H1 (cell line): ENCODE measurements at regions not wholly inside any gene's neighbourhood (a gene's known extent, or its start where the extent isn't known, plus 50 kb on each side); places are given as distances from the start of the nearest gene placed in this dataset.
A peak's percentile ranks its signal among the peaks of the same experiment; 100 is the strongest.

Source experiments
- CTCF ChIA-PET: fragments of 300-600 bp; sonication (Branson Sonifier 250); formaldehyde crosslinking; loops from one replicate; lab custom pipeline; 2021; ENCODE audit not compliant: partially characterized antibody; lab: Charles Lee
- POLR2A ChIA-PET: fragments of 300-600 bp; sonication (Branson Sonifier 250); formaldehyde crosslinking; loops from one replicate; lab custom pipeline; 2021; ENCODE audit warnings: inconsistent platforms; ENCODE audit not compliant: partially characterized antibody; lab: Charles Lee
- DNase-seq, 2 experiments: peaks; one replicate each; pipeline versions ENCODE4 v3.0.0 to v3.0.0-alpha.2; 2010 to 2022; ENCODE audit warnings: low spot score in 2 of 2, low read depth in 1 of 2, mixed read lengths in 1 of 2
- FAIRE-seq: peaks from 2 replicates; lab custom pipeline; 2011; peaks lifted over from hg19 to GRCh38; lab: Jason Lieb, UNC
- H2AFZ ChIP-seq: 2 replicates; pipeline ENCODE4 v1.8.1; 2012; ENCODE audit warnings: low read length, inconsistent platforms
- H2AK5ac ChIP-seq: 2 replicates; pipeline ENCODE4 v1.6.1; 2013; ENCODE audit warnings: low read depth, low read length
- H2BK120ac ChIP-seq: replicated peaks from 2 replicates; pipeline ENCODE3; 2013; ENCODE audit warnings: low read depth, low read length, inconsistent platforms
- H2BK12ac ChIP-seq: 2 replicates; pipeline ENCODE4 v1.6.1; 2013; ENCODE audit warnings: low read depth, low read length
- H2BK15ac ChIP-seq: 2 replicates; pipeline ENCODE4 v1.6.1; 2013; ENCODE audit warnings: low read length
- H2BK20ac ChIP-seq: 2 replicates; pipeline ENCODE4 v1.6.1; 2013; ENCODE audit warnings: low read length
- H2BK5ac ChIP-seq: 2 replicates; pipeline ENCODE4 v1.6.1; 2013; ENCODE audit warnings: low read depth, low read length
- H3K14ac ChIP-seq: 2 replicates; pipeline ENCODE4 v1.6.1; 2013; ENCODE audit warnings: inconsistent platforms; ENCODE audit not compliant: insufficient read length
- H3K18ac ChIP-seq: 2 replicates; pipeline ENCODE4 v1.6.1; 2013; ENCODE audit warnings: low read length; ENCODE audit errors: extremely low read depth
- H3K23ac ChIP-seq: 2 replicates; pipeline ENCODE4 v1.6.1; 2013; ENCODE audit warnings: inconsistent platforms; ENCODE audit not compliant: insufficient read length
- H3K23me2 ChIP-seq: 2 replicates; pipeline ENCODE4 v1.6.1; 2013; ENCODE audit warnings: low read depth, low read length
- H3K27ac ChIP-seq: 2 replicates; pipeline ENCODE4 v1.6.1; 2011; ENCODE audit warnings: low read depth, low read length, inconsistent platforms
- H3K27me3 ChIP-seq, 4 experiments: replicated peaks in 1 of 4; 1 replicate in 1 of 4; 2 replicates in 3 of 4; pipeline versions ENCODE4 v1.6.1 to v1.8.1; 2011 to 2013; ENCODE audit warnings: low read length in 3 of 4, mild to moderate bottlenecking in 3 of 4, inconsistent platforms in 2 of 4, mixed read lengths in 2 of 4, moderate library complexity in 1 of 4; ENCODE audit not compliant: control insufficient read depth in 3 of 4, insufficient read depth in 3 of 4; ENCODE audit errors: extremely low read depth in 1 of 4
- H3K36me3 ChIP-seq, 4 experiments: 2 replicates each; pipeline versions ENCODE4 v1.6.1 to v1.8.1; 2011 to 2013; ENCODE audit warnings: mild to moderate bottlenecking in 4 of 4, low read length in 3 of 4, moderate library complexity in 2 of 4, control low read depth in 1 of 4, inconsistent platforms in 1 of 4; ENCODE audit not compliant: insufficient read depth in 4 of 4, control insufficient read depth in 2 of 4
- H3K4ac ChIP-seq: replicated peaks from 2 replicates; pipeline ENCODE3; 2013; ENCODE audit warnings: low read length, low read depth, mixed read lengths, inconsistent platforms; ENCODE audit not compliant: insufficient read length
- H3K4me1 ChIP-seq, 4 experiments: replicated peaks in 1 of 4; 1 replicate in 1 of 4; 2 replicates in 3 of 4; pipeline versions ENCODE4 v1.6.1 to v1.8.1; 2011 to 2013; ENCODE audit warnings: low read length in 3 of 4, inconsistent platforms in 2 of 4, mixed read lengths in 1 of 4; ENCODE audit not compliant: insufficient read depth in 4 of 4, control insufficient read depth in 3 of 4
- H3K4me2 ChIP-seq, 2 experiments: 2 replicates each; pipeline versions ENCODE4 v1.6.1 to v1.8.1; 2011 to 2013; ENCODE audit warnings: low read depth in 2 of 2, low read length in 2 of 2, control low read depth in 1 of 2, inconsistent platforms in 1 of 2, mild to moderate bottlenecking in 1 of 2; ENCODE audit not compliant: insufficient read depth in 1 of 2
- H3K4me3 ChIP-seq, 4 experiments: fragments of 200-600, 300-600 bp in 1 of 4; sonication (generic), shearing (Covaris generic), sonication (Bioruptor Twin) in 1 of 4; 2 replicates each; pipeline versions ENCODE4 v1.5.1 to v1.8.1; 2011 to 2016; ENCODE audit warnings: low read length in 4 of 4, low read depth in 3 of 4, control low read depth in 2 of 4, inconsistent platforms in 2 of 4, mild to moderate bottlenecking in 2 of 4, mixed read lengths in 1 of 4, moderate library complexity in 1 of 4; ENCODE audit not compliant: insufficient read depth in 2 of 4; ENCODE audit errors: extremely low read depth in 1 of 4
- H3K56ac ChIP-seq: replicated peaks from 2 replicates; pipeline ENCODE3; 2013; ENCODE audit warnings: low read depth, mild to moderate bottlenecking, mixed read lengths, low read length, inconsistent platforms; ENCODE audit not compliant: insufficient read length
- H3K79me1 ChIP-seq: 2 replicates; pipeline ENCODE4 v1.6.1; 2013; ENCODE audit warnings: low read depth, low read length, control low read depth
- H3K79me2 ChIP-seq, 2 experiments: 2 replicates each; pipeline versions ENCODE4 v1.6.1 to v1.8.1; 2012 to 2013; ENCODE audit warnings: low read length in 2 of 2, mild to moderate bottlenecking in 2 of 2, inconsistent platforms in 1 of 2; ENCODE audit not compliant: insufficient read depth in 2 of 2, control insufficient read depth in 1 of 2
- H3K9ac ChIP-seq, 4 experiments: replicated peaks in 1 of 4; 1 replicate in 1 of 4; 2 replicates in 3 of 4; pipeline versions ENCODE4 v1.6.1 to v1.8.1; 2011 to 2013; ENCODE audit warnings: low read depth in 3 of 4, low read length in 3 of 4, control low read depth in 2 of 4, mild to moderate bottlenecking in 2 of 4, moderate library complexity in 2 of 4, inconsistent platforms in 1 of 4; ENCODE audit errors: extremely low read depth in 1 of 4
- H3K9me3 ChIP-seq, 2 experiments: 2 replicates each; pipeline versions ENCODE4 v1.6.1 to v1.8.1; 2012 to 2013; ENCODE audit warnings: mild to moderate bottlenecking in 2 of 2, moderate library complexity in 2 of 2, control low read depth in 1 of 2, inconsistent platforms in 1 of 2, low read depth in 1 of 2, low read length in 1 of 2, mixed read lengths in 1 of 2; ENCODE audit not compliant: insufficient read depth in 2 of 2
- H4K20me1 ChIP-seq, 2 experiments: replicated peaks in 1 of 2; 2 replicates each; pipeline versions ENCODE3 to v1.8.1; 2011 to 2013; ENCODE audit warnings: inconsistent platforms in 2 of 2, low read length in 2 of 2, mild to moderate bottlenecking in 1 of 2; ENCODE audit not compliant: insufficient read depth in 2 of 2, control insufficient read depth in 1 of 2
- H4K5ac ChIP-seq: 2 replicates; pipeline ENCODE4 v1.6.1; 2013; ENCODE audit warnings: low read length, low read depth, mixed read lengths, inconsistent platforms; ENCODE audit not compliant: insufficient read length
- H4K8ac ChIP-seq: 2 replicates; pipeline ENCODE4 v1.8.0; 2013; ENCODE audit warnings: mild to moderate bottlenecking, moderate library complexity, low read length, inconsistent platforms; ENCODE audit not compliant: insufficient read depth; ENCODE audit errors: extremely low read depth
- H4K91ac ChIP-seq: replicated peaks from 2 replicates; pipeline ENCODE3; 2013; ENCODE audit warnings: low read length, mixed read lengths, inconsistent platforms; ENCODE audit not compliant: insufficient read length
- HDAC2 ChIP-seq, 2 experiments: fragments of 300-600 bp in 1 of 2; sonication (generic) in 1 of 2; IDR thresholded peaks; 2 replicates each; pipeline ENCODE4 v1.6.1; 2011 to 2012; ENCODE audit warnings: low read depth in 2 of 2, low read length in 2 of 2, mild to moderate bottlenecking in 2 of 2, moderate library complexity in 2 of 2, borderline replicate concordance in 1 of 2, inconsistent platforms in 1 of 2
- SRF ChIP-seq: IDR thresholded peaks from 2 replicates; pipeline ENCODE4 v1.6.1; 2011; ENCODE audit warnings: mild to moderate bottlenecking, low read depth, low read length, moderate library complexity
- WGBS, 2 experiments: shearing (Covaris generic) in 1 of 2; methylation state at CpG; one replicate each; pipeline versions ENCODE4 v1.1.6 to v1.1.7; 2013 to 2015; ENCODE audit warnings: low lambda C conversion rate in 2 of 2, mixed read lengths in 2 of 2, inconsistent platforms in 1 of 2, low coverage in 1 of 2, missing lambda C conversion rate in 1 of 2; ENCODE audit not compliant: insufficient replicate concordance in 2 of 2, insufficient coverage in 1 of 2, insufficient read length in 1 of 2; ENCODE audit errors: extremely low coverage in 1 of 2, missing lambda C conversion rate in 1 of 2; 5-methylcytosine and 5-hydroxymethylcytosine counted together

GRCh38 chr2:128641421-128642080 lies 322.9 kb upstream of the HS6ST1 start:
- H3K9ac ChIP-seq, result no peak overlapping the region
- H3K36me3 ChIP-seq, result no peaks in the 10 kb centered on the region
- H3K4me1 ChIP-seq, result peaks cover 29 to 58% (median 38%) of the 10 kb centered on the region in 4 experiments
- CTCF ChIA-PET, result no interaction called here
- DNase-seq, result peak in 1 of 2 experiments; percentile 35
- H3K23ac ChIP-seq, result no peak overlapping the region
- no peak overlapping the region for H3K4me2 ChIP-seq
- H3K23me2 ChIP-seq, result peaks cover 2% of the 10 kb centered on the region; the same call in 1 of the 2 replicates
- H2AFZ ChIP-seq, result no peak overlapping the region
- H3K9me3 ChIP-seq, result no peaks in the 10 kb centered on the region
- peak overlapping the region; percentile 9; the same call in 1 of the 2 replicates for H2BK15ac ChIP-seq
- no peak overlapping the region for H3K56ac ChIP-seq
- peak overlapping the region; percentile 53 for H3K4ac ChIP-seq
- no peak overlapping the region for H3K27ac ChIP-seq
- H3K79me1 ChIP-seq, result no peaks in the 10 kb centered on the region
- H2BK5ac ChIP-seq, result peak overlapping the region; percentile 100; the same call in 1 of the 2 replicates
- H2BK12ac ChIP-seq, result peak overlapping the region; percentile 100
- peak overlapping the region; percentile 34; the same call in 1 of the 2 replicates for H3K18ac ChIP-seq
- WGBS, 2 experiments, result 89% methylated on average over 11 of the region's 11 CpGs; no CpG with 5 or more reads in 1 of the 2 experiments
- H3K4me3 ChIP-seq, result no peak overlapping the region
- POLR2A ChIA-PET, result no interaction called here
- no peaks in the 10 kb centered on the region for H3K79me2 ChIP-seq
- no peak for FAIRE-seq
- no peak overlapping the region for H4K5ac ChIP-seq
- H2BK120ac ChIP-seq, result peak overlapping the region; percentile 35
- H2AK5ac ChIP-seq, result peak overlapping the region; percentile 96; the same call in 1 of the 2 replicates
- TF ChIP-seq HDAC2 (IDR thresholded peaks at IDR 0.05; ENCODE audit: borderline replicate concordance in 1 of 2, low read depth in 2 of 2, low read length in 2 of 2), result no peak
- 0 out of 2 replicates have a peak, but pooled peaks have one; percentile 10 for TF ChIP-seq SRF
- H4K20me1 ChIP-seq, result no peaks in the 10 kb centered on the region
- H3K27me3 ChIP-seq, result peaks cover 0 to 2% (median 0%) of the 10 kb centered on the region in 4 experiments; a peak in 2 of 7 replicates
- H4K91ac ChIP-seq, result peak overlapping the region; percentile 81
- no peak overlapping the region for H4K8ac ChIP-seq
- peak overlapping the region; percentile 98 for H2BK20ac ChIP-seq
- H3K14ac ChIP-seq, result no peak overlapping the region
